Neural progenitor cell (in vitro differentiated cells): ENCODE measurements at regions not wholly inside any gene's neighbourhood (a gene's known extent, or its start where the extent isn't known, plus 50 kb on each side); places are given as distances from the start of the nearest gene placed in this dataset.

ENCODE experiments used
- EZH2 ChIP-seq: fragments of 200-600 bp; sonication (generic); IDR thresholded peaks from 2 replicates; pipeline ENCODE4 v1.6.1; 2017; ENCODE audit warnings: antibody characterized with exemption, mild to moderate bottlenecking, moderate library complexity
- EZH2phosphoT487 ChIP-seq: fragments of 200-600 bp; sonication (generic); IDR thresholded peaks from 2 replicates; pipeline ENCODE4 v1.6.1; 2017; ENCODE audit warnings: antibody characterized with exemption
- TF ChIP-seq, protein P1 (sequence below): fragments of 200-600 bp; sonication (generic); IDR thresholded peaks from 2 replicates; pipeline ENCODE4 v1.5.1; 2017; ENCODE audit warnings: antibody characterized with exemption, mild to moderate bottlenecking

DNA sequence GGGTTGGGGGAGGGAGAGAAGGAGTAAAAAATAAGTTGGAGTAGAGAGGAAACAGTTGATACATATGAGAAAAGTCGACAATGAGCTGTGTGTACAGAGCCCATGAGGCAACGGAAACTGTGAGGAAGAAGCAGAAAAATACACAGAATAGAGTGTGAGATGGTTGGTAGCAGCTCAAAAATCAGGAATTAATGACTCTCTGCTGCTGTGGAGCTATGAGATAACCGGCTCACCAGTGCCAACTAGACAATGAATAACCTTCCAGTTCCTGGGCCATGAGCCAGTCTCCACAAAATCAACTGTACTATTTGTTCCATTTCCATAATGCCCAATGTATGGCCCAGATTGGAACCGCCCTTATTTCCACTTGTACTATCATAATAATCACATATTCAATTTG, 53.1 kb upstream of the NREP start:
- TF ChIP-seq EZH2 = no peak
- TF ChIP-seq, protein P1, sequence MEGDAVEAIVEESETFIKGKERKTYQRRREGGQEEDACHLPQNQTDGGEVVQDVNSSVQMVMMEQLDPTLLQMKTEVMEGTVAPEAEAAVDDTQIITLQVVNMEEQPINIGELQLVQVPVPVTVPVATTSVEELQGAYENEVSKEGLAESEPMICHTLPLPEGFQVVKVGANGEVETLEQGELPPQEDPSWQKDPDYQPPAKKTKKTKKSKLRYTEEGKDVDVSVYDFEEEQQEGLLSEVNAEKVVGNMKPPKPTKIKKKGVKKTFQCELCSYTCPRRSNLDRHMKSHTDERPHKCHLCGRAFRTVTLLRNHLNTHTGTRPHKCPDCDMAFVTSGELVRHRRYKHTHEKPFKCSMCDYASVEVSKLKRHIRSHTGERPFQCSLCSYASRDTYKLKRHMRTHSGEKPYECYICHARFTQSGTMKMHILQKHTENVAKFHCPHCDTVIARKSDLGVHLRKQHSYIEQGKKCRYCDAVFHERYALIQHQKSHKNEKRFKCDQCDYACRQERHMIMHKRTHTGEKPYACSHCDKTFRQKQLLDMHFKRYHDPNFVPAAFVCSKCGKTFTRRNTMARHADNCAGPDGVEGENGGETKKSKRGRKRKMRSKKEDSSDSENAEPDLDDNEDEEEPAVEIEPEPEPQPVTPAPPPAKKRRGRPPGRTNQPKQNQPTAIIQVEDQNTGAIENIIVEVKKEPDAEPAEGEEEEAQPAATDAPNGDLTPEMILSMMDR = no peak
- no peak for TF ChIP-seq EZH2phosphoT487
